Astrocyte of the spinal cord (primary cell): ENCODE measurements at regions not wholly inside any gene's neighbourhood (a gene's known extent, or its start where the extent isn't known, plus 50 kb on each side); places are given as distances from the start of the nearest gene placed in this dataset.

Source experiments
- DNase-seq: peaks from one replicate; pipeline ENCODE4 v3.0.0; 2011; ENCODE audit warnings: low read depth, low spot score
- H3K4me3 ChIP-seq: 2 replicates; pipeline ENCODE4 v1.5.1; 2011; ENCODE audit warnings: low read depth, mild to moderate bottlenecking, low read length, moderate library complexity
- in situ Hi-C: cut with HindIII; loops from 2 replicates; pipeline ENCODE4 v1.10.0; 2017; ENCODE audit warnings: low sequenced_read_pairs
- TF ChIP-seq, protein P1 (sequence below): IDR thresholded peaks from 2 replicates; pipeline ENCODE4 v1.5.1; 2012; ENCODE audit warnings: low read depth, mild to moderate bottlenecking, low read length, inconsistent platforms

DNA sequence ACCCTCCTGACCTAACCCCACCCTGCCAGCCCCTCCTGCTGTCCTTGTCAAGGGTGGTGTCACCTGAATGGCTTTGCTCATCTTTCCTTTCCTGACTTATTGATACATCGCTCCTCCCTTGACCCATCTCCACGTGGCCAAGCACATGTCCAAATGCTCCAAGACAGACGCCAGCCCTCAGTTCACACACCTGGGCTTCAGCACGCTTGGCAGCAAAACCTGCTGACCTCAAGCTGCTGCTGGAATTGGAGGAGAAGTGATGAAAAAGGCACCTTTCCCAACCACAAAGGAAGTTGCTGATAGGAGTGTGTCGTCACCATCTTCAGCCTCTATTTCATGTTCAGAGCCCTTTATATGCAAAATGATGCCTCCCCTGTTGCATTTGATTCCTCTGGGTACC is 141.3 kb downstream of the TLE3 start:
- TF ChIP-seq, protein P1, sequence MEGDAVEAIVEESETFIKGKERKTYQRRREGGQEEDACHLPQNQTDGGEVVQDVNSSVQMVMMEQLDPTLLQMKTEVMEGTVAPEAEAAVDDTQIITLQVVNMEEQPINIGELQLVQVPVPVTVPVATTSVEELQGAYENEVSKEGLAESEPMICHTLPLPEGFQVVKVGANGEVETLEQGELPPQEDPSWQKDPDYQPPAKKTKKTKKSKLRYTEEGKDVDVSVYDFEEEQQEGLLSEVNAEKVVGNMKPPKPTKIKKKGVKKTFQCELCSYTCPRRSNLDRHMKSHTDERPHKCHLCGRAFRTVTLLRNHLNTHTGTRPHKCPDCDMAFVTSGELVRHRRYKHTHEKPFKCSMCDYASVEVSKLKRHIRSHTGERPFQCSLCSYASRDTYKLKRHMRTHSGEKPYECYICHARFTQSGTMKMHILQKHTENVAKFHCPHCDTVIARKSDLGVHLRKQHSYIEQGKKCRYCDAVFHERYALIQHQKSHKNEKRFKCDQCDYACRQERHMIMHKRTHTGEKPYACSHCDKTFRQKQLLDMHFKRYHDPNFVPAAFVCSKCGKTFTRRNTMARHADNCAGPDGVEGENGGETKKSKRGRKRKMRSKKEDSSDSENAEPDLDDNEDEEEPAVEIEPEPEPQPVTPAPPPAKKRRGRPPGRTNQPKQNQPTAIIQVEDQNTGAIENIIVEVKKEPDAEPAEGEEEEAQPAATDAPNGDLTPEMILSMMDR = no peak
- DNase-seq = no peak
- in situ Hi-C loops = no loop called here
- no peak overlapping the region for H3K4me3 ChIP-seq

DNA sequence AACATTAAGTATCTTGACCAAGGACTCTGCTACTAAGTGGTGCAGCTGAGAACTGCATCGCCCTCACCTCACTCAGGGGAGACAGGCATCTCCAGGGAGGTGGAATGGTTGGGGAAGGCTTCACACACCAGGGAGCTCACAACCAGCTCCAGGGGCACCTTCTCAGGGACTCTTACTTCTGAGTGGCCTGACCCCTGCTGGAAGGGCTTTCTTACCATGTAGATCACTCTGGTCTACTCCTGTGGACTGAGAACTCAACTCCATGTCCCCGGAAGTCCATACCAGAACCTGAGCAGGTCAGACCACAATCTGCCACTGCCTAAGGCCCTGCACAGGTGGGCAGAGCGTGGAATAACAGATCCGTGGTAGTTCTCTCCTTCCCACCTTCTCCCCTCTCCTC is 140.5 kb downstream of the TLE3 start:
- H3K4me3 ChIP-seq = no peak overlapping the region
- no peak for DNase-seq
- in situ Hi-C loops = no loop called here
- TF ChIP-seq, protein P1 = no peak

DNA sequence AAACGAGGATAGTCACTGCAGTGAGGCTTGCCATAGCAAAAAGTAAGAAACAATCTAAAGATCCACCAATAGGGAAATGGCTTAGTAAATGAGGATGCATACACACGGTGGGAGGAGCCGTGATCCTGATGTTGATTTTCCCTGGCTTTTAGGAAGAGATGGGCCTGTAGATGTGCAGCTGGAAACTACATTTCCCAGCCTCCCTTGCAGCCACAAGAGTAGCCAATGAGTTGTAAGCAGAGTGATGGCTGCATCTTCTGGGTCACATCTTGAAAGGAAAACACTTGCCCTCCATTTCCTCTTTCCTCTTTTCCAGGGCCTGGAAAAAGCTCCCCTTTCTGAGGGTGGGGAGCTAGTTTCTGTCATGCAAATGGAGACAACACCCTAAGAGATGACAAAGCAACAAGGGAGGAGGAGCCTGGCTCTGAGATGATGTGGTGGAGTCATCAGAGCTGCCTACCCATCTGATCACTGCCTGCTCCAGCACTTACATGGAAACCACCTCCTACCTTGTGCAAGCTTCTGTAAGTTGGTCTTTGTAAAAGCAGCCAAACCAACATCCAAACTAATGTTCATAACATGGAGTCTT is 139.1 kb downstream of the TLE3 start:
- no peak for DNase-seq
- TF ChIP-seq, protein P1 = no peak
- no peak overlapping the region for H3K4me3 ChIP-seq
- in situ Hi-C loops = no loop called here

DNA sequence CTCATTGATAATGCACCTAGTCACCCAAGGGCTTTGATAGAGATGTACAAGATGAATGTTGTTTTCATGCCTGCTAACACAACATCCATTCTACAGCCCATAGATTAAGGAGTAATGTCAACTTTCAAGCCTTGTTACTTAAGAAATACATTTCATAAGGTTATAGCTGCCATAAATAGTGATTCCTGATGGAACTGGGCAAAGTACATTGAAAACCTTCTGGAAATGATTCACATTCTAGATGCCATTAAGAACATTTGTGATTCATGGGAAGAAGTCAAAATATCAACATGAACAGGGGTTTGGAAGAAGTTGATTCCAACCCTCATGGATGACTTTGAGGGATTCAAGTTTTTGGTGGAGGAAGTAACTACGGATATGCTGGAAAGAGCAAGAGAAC is 135.2 kb downstream of the TLE3 start:
- no peak overlapping the region for H3K4me3 ChIP-seq
- in situ Hi-C loops = no loop called here
- TF ChIP-seq, protein P1 = no peak
- DNase-seq = no peak

GRCh38 chr15:69963385-69963784 is 134.3 kb downstream of the TLE3 start:
- in situ Hi-C loops = no loop called here
- TF ChIP-seq, protein P1 = no peak

DNA sequence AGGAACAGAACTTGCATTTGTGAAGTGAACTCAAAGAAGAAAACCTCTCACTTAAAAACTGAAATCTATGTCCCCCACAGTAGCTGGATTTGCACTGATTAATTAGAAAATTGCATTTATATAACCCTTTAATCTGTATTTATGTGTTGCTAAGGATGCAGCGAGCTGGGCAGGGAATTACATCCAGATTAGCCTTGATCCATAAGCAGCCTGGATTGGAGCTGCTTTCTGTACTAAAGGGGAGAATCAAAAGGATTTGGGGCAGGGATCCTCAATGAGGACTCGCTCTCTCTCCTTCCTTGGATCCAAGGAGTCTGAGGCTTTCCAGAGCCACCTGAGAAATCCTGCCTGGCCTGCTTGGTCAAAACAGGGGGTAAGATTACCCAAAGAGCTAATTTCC is 125.9 kb downstream of the TLE3 start:
- H3K4me3 ChIP-seq = no peak overlapping the region
- in situ Hi-C loops = no loop called here
- DNase-seq = no peak
- TF ChIP-seq, protein P1 = no peak

More at GRCh38 chr15:69963385-69963784, 134.3 kb downstream of the TLE3 start:
- H3K4me3 ChIP-seq = no peak overlapping the region
- DNase-seq = no peak

- in situ Hi-C loops = no loop called here
- TF ChIP-seq, protein P1 = no peak
- no peak for DNase-seq
These were observed 125.3 kb downstream of the TLE3 start for GRCh38 chr15:69972436-69972835.

More at GRCh38 chr15:69972436-69972835, 125.3 kb downstream of the TLE3 start:
- no peak overlapping the region for H3K4me3 ChIP-seq
